ENCODE measurements at regions not wholly inside any gene's neighbourhood (a gene's known extent, or its start where the extent isn't known, plus 50 kb on each side); places are given as distances from the start of the nearest gene placed in this dataset.
A peak's percentile ranks its signal among the peaks of the same experiment; 100 is the strongest.

DNA sequence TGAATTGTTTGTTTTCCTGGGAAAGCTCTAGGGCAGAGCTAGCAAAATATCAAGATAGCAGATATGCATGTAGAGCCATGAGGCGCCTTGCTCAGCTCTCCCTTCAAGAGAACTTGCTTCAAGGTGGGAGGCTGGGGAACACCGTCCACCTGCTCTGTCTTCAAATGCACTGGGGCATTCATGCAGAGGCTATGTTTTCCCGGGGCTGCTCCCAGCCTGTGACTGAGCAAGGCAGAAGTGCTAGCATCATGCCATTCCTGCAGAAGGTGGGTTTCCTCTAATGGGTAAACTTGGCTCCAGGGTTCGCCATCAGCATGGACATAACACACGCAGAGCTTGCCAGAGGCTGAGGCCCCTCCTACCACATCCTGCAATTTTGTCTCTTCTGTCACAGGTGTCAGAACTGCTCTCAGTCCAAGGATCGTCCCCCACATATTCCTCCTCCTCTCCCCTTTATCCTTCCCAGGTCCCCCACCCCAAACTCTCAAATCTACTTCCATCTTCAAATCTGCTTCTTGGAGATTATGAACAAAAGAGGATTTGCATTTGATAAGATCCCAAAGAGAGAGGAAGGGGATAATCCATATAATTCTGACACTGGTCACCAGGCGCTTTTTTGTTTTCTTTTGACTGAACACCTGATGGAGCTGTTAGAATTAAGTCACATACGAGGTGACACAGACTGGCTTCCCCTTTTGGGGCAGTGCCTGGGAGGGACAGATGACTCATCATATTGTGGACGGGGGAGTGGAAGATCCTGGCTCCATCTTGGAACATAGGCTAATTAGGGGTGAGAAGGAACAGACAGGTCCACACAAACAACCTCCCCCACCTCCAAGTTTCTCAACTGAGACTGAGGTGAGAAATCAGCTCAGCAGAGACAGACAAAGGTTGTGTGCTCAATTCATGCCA, 85.0 kb upstream of the TAF11L2 start (continued):
- TF ChIP-seq SMARCE1 (IDR thresholded peaks at IDR 0.05) = peak; percentile 71; the same call in 1 of the 2 replicates
- TF ChIP-seq NFYB (IDR thresholded peaks at IDR 0.05; ENCODE audit: extremely low read depth, insufficient read length) = no peak
- no peak for TF ChIP-seq STAG1 (CRISPR knock-in tag; IDR thresholded peaks at IDR 0.05; ENCODE audit: borderline replicate concordance)
- TF ChIP-seq MTF1 (CRISPR knock-in tag; IDR thresholded peaks at IDR 0.05; ENCODE audit: borderline replicate concordance) = no peak
- TF ChIP-seq, protein P1, sequence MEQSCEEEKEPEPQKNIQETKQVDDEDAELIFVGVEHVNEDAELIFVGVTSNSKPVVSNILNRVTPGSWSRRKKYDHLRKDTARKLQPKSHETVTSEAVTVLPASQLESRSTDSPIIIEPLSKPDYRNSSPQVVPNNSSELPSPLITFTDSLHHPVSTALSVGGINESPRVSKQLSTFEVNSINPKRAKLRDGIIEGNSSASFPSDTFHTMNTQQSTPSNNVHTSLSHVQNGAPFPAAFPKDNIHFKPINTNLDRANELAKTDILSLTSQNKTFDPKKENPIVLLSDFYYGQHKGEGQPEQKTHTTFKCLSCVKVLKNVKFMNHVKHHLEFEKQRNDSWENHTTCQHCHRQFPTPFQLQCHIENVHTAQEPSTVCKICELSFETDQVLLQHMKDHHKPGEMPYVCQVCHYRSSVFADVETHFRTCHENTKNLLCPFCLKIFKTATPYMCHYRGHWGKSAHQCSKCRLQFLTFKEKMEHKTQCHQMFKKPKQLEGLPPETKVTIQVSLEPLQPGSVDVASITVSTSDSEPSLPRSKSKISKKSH (CRISPR knock-in tag; IDR thresholded peaks at IDR 0.05) = no peak
- TF ChIP-seq SOX6 (IDR thresholded peaks at IDR 0.05) = 0 out of 2 replicates have a peak, but pooled peaks have one; percentile 7
- TF ChIP-seq HMG20B (CRISPR knock-in tag; IDR thresholded peaks at IDR 0.05) = no peak
- TF ChIP-seq GATA2 (CRISPR knock-in tag; IDR thresholded peaks at IDR 0.05) = no peak

- intact Hi-C loops (cut with micrococcal nuclease) = no loop called here
- ATAC-seq (no peak; the same call in 2 of the 3 replicates), DNase-seq (ENCODE audit: extremely low read depth in 1 of 4, low spot score in 3 of 4) (no peak), FAIRE-seq (no peak)
- WGBS (ENCODE audit: insufficient coverage, low coverage, missing lambda C conversion rate) = 9% methylated on average over 3 of the region's 3 CpGs
- no peaks in the 10 kb centered on the region for H3K9me3 ChIP-seq (replicated peaks; ENCODE audit: control insufficient read depth, insufficient read depth, low read depth, low read length)
- peak overlapping the region; percentile 48; the same call in 1 of the 2 replicates for H2AFZ ChIP-seq (ENCODE audit: low read depth, low read length)
- in situ Hi-C loops (cut with MboI) = no loop called here
- H3K27ac ChIP-seq (ENCODE audit: extremely low read depth, low read depth, low read length) = no peak overlapping the region
- POLR2A ChIA-PET = interaction anchor here (1.2 kb wide), 1 partner anchor 19 kb away, joined by 5 read pairs; no protein-coding TSS in a partner anchor
- no peak overlapping the region for H3K4me2 ChIP-seq (ENCODE audit: insufficient read depth, low read length)
- H3K79me2 ChIP-seq (ENCODE audit: control insufficient read depth, insufficient read depth, low read length) = no peaks in the 10 kb centered on the region
- no peaks in the 10 kb centered on the region for H3K27me3 ChIP-seq (ENCODE audit: control insufficient read depth in 2 of 2, insufficient read depth in 2 of 2, low read length in 2 of 2)
- H3K4me3 ChIP-seq = no peak overlapping the region
- H3K9me1 ChIP-seq (ENCODE audit: control insufficient read depth, insufficient read depth, low read length) = no peaks in the 10 kb centered on the region
- H3K9ac ChIP-seq (ENCODE audit: insufficient read depth in 1 of 2, low read depth in 2 of 2, low read length in 2 of 2) = no peak overlapping the region
- H3K4me1 ChIP-seq (replicated peaks in 1 of 2; ENCODE audit: control insufficient read depth in 2 of 2, insufficient read depth in 2 of 2, low read length in 2 of 2) = no peaks in the 10 kb centered on the region; a peak in 2 of 5 replicates
- CTCF ChIA-PET (ENCODE audit: low intra/inter-chr PET ratio) = no interaction called here
- H4K20me1 ChIP-seq (replicated peaks; ENCODE audit: control insufficient read depth, insufficient read depth, low read length) = no peaks in the 10 kb centered on the region
- BruUV-seq (replicated peaks) = no TSS peak
- no peaks in the 10 kb centered on the region for H3K36me3 ChIP-seq (ENCODE audit: control insufficient read depth, insufficient read depth, low read length)
- TF ChIP-seq JUND (IDR thresholded peaks at IDR 0.05; ENCODE audit: borderline replicate concordance, low read depth, low read length) = no peak
- TF ChIP-seq JUND (tag; IDR thresholded peaks at IDR 0.05; ENCODE audit: borderline replicate concordance, low read depth, low read length) = peak; percentile 28; the same call in 1 of the 3 replicates
These were observed 84.3 kb upstream of the TAF11L2 start for GRCh38 chr5:17413691-17414090.

Data from K562 (cell line).